ENCODE measurements at regions not wholly inside any gene's neighbourhood (a gene's known extent, or its start where the extent isn't known, plus 50 kb on each side); places are given as distances from the start of the nearest gene placed in this dataset.
"Not testable (repeated sequence)": the region's sequence is repeated elsewhere in the genome, so short reads cannot be mapped to it uniquely, and the experiment has no call there.

- TF ChIP-seq ZNF274 (IDR thresholded peaks at IDR 0.05; ENCODE audit: low read depth, low read length); CTCF (IDR thresholded peaks at IDR 0.05 in 2 of 3, conservative IDR thresholded peaks at IDR 0.05 in 1 of 3; ENCODE audit: borderline replicate concordance in 1 of 3, insufficient read depth in 1 of 3, low read depth in 2 of 3, low read length in 2 of 3); REST (IDR thresholded peaks at IDR 0.05; ENCODE audit: low read depth); POLR2AphosphoS5 (IDR thresholded peaks at IDR 0.05; ENCODE audit: low read depth, low read length); ATF3 (IDR thresholded peaks at IDR 0.05); EZH2 (IDR thresholded peaks at IDR 0.05); ZBTB33 (IDR thresholded peaks at IDR 0.05; ENCODE audit: extremely low read depth, insufficient replicate concordance, low read length); POLR2A (IDR thresholded peaks at IDR 0.05; ENCODE audit: borderline replicate concordance, extremely low read depth, insufficient read depth, insufficient read length): not testable (repeated sequence)
These were observed 80.0 kb downstream of the OR4M2 start for GRCh38 chr15:22160283-22160682.
